ENCODE measurements at regions not wholly inside any gene's neighbourhood (a gene's known extent, or its start where the extent isn't known, plus 50 kb on each side); places are given as distances from the start of the nearest gene placed in this dataset.

DNA sequence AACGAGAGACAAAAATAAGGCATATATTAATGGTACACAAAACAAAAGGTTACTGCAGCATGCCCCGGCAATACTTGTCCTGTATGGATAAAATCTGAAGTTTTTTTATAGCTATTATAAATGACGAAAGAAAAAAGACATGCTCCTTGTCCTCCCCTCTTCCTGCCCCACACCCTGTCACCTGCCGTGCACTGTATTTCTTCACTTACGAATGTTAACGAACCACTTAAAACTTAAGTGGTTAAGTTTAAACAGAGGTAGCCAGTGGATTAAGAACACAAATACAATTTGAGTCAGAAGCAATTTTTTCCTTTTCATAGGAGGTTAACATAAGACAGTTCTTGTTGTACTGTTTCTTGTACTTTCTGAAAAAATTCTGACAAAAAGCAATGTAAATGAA is 799.1 kb upstream of the NECTIN3 start:
- Mint-ChIP-seq H3K4me3 (no peak overlapping the region), H3K9me3 (no peaks in the 10 kb centered on the region), H3K36me3 (no peaks in the 10 kb centered on the region), H3K4me1 (ENCODE audit: unreplicated experiment) (no peaks in the 10 kb centered on the region), H3K27me3 (no peaks in the 10 kb centered on the region), H3K27ac (no peak overlapping the region)
- no peak for DNase-seq (ENCODE audit: extremely low spot score, unreplicated experiment)
- TF ChIP-seq, protein P1, sequence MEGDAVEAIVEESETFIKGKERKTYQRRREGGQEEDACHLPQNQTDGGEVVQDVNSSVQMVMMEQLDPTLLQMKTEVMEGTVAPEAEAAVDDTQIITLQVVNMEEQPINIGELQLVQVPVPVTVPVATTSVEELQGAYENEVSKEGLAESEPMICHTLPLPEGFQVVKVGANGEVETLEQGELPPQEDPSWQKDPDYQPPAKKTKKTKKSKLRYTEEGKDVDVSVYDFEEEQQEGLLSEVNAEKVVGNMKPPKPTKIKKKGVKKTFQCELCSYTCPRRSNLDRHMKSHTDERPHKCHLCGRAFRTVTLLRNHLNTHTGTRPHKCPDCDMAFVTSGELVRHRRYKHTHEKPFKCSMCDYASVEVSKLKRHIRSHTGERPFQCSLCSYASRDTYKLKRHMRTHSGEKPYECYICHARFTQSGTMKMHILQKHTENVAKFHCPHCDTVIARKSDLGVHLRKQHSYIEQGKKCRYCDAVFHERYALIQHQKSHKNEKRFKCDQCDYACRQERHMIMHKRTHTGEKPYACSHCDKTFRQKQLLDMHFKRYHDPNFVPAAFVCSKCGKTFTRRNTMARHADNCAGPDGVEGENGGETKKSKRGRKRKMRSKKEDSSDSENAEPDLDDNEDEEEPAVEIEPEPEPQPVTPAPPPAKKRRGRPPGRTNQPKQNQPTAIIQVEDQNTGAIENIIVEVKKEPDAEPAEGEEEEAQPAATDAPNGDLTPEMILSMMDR (conservative IDR thresholded peaks at IDR 0.05) = no peak

DNA sequence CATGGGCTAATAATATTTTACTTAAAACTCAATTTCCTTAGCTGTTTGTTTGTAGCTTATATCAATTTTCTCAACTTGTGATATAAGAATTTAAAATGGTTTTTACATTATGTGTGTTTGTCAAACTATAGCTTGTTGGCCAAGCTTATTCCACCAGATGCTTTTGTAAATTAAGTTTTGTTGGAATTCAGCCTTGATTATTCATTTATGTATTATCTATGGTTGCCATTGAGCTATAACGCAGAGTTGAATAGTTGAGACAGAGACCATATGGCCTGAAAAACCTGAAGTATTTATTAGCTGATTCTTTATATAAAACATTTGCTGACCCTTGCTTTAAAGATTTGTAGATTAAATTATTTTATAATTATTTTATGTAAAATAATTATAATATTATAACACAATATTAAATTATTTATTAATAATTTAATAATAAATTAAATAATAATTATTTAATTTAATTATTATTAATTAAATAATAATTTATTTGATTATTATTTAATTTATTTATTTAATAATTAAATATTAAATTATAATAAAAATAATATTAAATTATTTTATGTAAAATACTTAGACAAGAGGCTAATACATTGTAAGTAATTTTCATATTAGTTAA is 779.6 kb upstream of the NECTIN3 start:
- no peak for DNase-seq (ENCODE audit: extremely low spot score, unreplicated experiment)
- Mint-ChIP-seq H3K36me3 (no peaks in the 10 kb centered on the region), H3K27me3 (no peaks in the 10 kb centered on the region), H3K4me3 (no peak overlapping the region), H3K4me1 (ENCODE audit: unreplicated experiment) (no peaks in the 10 kb centered on the region), H3K27ac (no peak overlapping the region), H3K9me3 (peaks cover 9% of the 10 kb centered on the region)
- TF ChIP-seq, protein P1 (conservative IDR thresholded peaks at IDR 0.05) = no peak

DNA sequence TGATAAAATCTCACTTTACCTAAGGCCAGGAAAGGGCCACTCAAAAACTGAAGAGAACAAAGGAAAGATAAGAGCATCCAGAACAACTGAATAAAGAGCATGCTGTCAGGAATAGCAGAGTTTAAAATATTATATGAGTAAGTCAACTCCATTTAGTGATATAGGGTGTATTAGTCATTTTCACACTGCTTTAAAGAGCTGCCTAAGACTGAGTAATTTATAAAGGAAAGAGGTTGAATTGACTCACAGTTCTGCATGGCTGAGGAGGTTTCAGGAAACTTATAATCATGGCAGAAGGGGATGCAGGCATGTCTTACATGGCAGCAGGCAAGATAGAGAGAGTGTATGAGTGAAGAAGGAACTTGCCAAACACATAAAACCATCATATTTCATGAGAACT is 778.0 kb upstream of the NECTIN3 start:
- DNase-seq (ENCODE audit: extremely low spot score, unreplicated experiment) = no peak
- H3K4me1 Mint-ChIP-seq (ENCODE audit: unreplicated experiment) = no peaks in the 10 kb centered on the region
- peaks cover 9% of the 10 kb centered on the region for H3K9me3 Mint-ChIP-seq
- H3K4me3 Mint-ChIP-seq = no peak overlapping the region
- TF ChIP-seq, protein P1 (conservative IDR thresholded peaks at IDR 0.05) = no peak
- no peaks in the 10 kb centered on the region for H3K36me3 Mint-ChIP-seq
- no peak overlapping the region for H3K27ac Mint-ChIP-seq
- H3K27me3 Mint-ChIP-seq = no peaks in the 10 kb centered on the region

DNA sequence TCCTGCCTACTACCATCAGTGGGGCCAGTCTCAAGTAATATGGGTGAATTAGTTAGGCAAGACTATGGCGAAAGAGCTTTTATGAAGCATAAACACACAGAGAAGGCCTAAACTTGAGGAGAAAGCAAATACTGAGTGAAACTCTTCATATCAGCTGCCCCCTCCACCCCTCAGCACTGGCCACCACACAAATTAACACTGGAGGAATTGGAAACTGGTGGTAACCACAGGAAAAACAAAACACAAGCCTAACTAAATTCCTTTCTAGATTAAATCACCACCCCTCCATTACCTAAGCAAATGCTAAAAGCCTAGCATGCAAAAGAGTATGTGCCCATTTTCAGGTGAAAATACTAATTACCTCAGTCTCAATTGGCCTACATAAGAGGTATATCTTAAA is 774.7 kb upstream of the NECTIN3 start:
- Mint-ChIP-seq H3K9me3 (peaks cover 9% of the 10 kb centered on the region), H3K27ac (no peak overlapping the region), H3K4me1 (ENCODE audit: unreplicated experiment) (no peaks in the 10 kb centered on the region), H3K36me3 (no peaks in the 10 kb centered on the region), H3K4me3 (no peak overlapping the region), H3K27me3 (no peaks in the 10 kb centered on the region)
- TF ChIP-seq, protein P1 (conservative IDR thresholded peaks at IDR 0.05) = no peak
- no peak for DNase-seq (ENCODE audit: extremely low spot score, unreplicated experiment)

DNA sequence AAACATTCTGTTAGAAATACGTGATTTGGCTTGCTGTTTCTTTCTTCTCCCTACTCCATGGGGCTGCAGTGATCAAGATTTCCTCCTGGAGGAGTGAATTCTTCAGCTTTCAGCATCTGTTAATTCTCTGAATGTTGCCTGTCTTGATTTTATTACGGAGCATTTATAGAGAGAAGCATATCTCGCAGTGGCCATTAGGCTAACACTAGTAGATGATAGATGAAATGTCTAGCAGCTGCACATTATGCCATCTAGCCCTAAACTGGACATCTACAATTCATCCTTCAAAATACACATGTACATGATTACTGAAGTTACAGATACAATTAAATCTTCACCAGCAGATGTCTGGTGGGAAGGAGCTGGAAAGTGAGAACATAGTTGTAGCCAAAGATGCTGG is 769.8 kb upstream of the NECTIN3 start:
- TF ChIP-seq, protein P1 (conservative IDR thresholded peaks at IDR 0.05) = no peak
- H3K27me3 Mint-ChIP-seq = no peaks in the 10 kb centered on the region
- H3K4me1 Mint-ChIP-seq (ENCODE audit: unreplicated experiment) = no peaks in the 10 kb centered on the region
- no peak overlapping the region for H3K27ac Mint-ChIP-seq
- no peaks in the 10 kb centered on the region for H3K9me3 Mint-ChIP-seq
- H3K4me3 Mint-ChIP-seq = no peak overlapping the region
- no peak for DNase-seq (ENCODE audit: extremely low spot score, unreplicated experiment)
- no peaks in the 10 kb centered on the region for H3K36me3 Mint-ChIP-seq
